GM12891 (cell line): ENCODE measurements at regions not wholly inside any gene's neighbourhood (a gene's known extent, or its start where the extent isn't known, plus 50 kb on each side); places are given as distances from the start of the nearest gene placed in this dataset.

Experiments used
- DNase-seq: peaks from one replicate; pipeline ENCODE4 v3.0.0; 2011; ENCODE audit warnings: low spot score; ENCODE audit not compliant: insufficient read length
- FAIRE-seq: peaks from 2 replicates; lab custom pipeline; 2011; peaks lifted over from hg19 to GRCh38; lab: Jason Lieb, UNC
- PAX5 ChIP-seq: IDR thresholded peaks from 2 replicates; pipeline ENCODE4 v1.6.1; 2011; ENCODE audit warnings: low read length, moderate library complexity, mild to moderate bottlenecking; ENCODE audit not compliant: insufficient read depth, severe bottlenecking
- POLR2A ChIP-seq: IDR thresholded peaks from 2 replicates; pipeline ENCODE4 v1.6.1; 2011; ENCODE audit warnings: low read depth, low read length, control low read depth
- POLR2AphosphoS5 ChIP-seq: IDR thresholded peaks from 2 replicates; pipeline ENCODE4 v1.6.1; 2011; ENCODE audit warnings: low read depth, low read length, control low read depth
- POU2F2 ChIP-seq: IDR thresholded peaks from 2 replicates; pipeline ENCODE4 v1.6.1; 2011; ENCODE audit warnings: low read depth, mild to moderate bottlenecking, control low read depth, low read length, moderate library complexity
- SPI1 ChIP-seq: IDR thresholded peaks from 2 replicates; pipeline ENCODE4 v1.6.1; 2011; ENCODE audit warnings: low read depth, low read length, control low read depth
- TAF1 ChIP-seq: IDR thresholded peaks from 2 replicates; pipeline ENCODE4 v1.6.1; 2011; ENCODE audit warnings: low read depth, low read length, control low read depth

DNA sequence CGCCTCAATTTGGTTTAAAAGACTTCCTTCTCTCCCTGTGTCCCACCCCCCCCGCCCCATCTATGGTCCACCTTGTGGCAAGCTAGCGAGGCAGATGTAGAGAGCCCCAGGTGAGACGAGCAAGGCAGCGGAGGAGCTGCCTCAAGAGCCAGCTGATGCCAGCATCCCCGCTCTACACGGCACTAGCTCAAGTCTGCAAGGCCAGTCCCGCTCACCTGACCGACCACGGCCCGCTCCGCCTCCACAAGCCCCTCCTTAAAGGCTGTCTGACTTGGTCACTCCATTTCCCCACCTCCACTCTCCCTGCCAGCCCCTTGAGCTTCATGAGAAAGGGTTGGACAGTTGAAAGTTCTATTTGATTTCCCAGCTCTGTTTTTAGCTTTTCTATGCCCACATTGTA is 56.2 kb upstream of the IGF1R start:
- DNase-seq (no peak), FAIRE-seq (no peak)
- no peak for TF ChIP-seq POU2F2
- TF ChIP-seq POLR2AphosphoS5, result no peak
- no peak for TF ChIP-seq SPI1
- no peak for TF ChIP-seq POLR2A
- no peak for TF ChIP-seq TAF1
- no peak for TF ChIP-seq PAX5

DNA sequence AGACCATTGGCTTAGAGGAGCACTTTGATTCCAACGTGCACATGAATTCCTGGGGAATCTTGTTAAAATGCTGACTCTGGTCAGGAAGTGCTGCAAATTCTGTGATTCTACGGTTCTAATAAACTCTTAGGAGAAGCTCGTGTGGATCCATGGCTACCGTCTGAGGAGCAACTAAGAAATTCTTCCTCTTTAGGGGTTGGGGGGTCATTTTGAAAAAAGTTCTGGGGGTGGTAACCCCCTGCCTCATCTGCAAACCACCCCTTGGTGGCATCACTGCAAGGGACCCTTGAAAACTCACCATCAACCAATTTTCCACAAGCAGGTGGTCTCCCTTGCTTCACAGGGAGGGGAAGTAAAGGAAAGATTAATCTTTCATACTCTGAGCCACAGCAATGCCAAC is 52.2 kb upstream of the IGF1R start:
- FAIRE-seq, result no peak
- DNase-seq, result no peak
- TF ChIP-seq POU2F2 (no peak), POLR2AphosphoS5 (no peak), PAX5 (no peak), SPI1 (no peak), POLR2A (no peak), TAF1 (no peak)

DNA sequence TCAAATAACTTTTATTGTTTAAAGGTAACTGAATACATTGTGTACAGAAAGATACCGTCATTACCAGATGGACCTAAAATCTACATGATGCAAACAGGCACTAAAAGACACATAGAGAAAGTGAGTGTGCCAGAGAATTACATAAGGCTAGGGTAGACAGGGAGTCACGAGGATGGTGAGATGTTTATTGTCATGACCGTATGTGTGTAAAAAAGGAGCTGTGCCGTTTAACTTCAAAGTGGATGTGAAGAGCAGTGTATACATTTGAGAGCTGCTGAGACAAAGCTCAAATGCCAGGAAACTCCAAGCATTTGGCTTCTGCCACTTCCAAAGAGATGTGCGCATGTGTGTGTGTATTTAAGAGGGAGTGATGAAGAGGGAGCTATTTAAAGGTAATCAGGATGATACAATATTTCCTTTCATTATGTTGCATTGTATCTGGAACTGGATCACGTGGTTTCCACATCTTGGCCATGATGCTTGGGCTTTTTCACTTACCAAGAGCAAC is 51.4 kb upstream of the IGF1R start:
- TF ChIP-seq PAX5 (no peak), POLR2AphosphoS5 (no peak), TAF1 (no peak), POU2F2 (no peak), SPI1 (no peak), POLR2A (no peak)
- DNase-seq (no peak), FAIRE-seq (no peak)

- DNase-seq (no peak), FAIRE-seq (no peak)
- no peak for TF ChIP-seq POLR2AphosphoS5
- no peak for TF ChIP-seq SPI1
- no peak for TF ChIP-seq TAF1
- TF ChIP-seq POU2F2, result no peak
- TF ChIP-seq PAX5, result no peak
- no peak for TF ChIP-seq POLR2A
These were observed 50.7 kb upstream of the IGF1R start for GRCh38 chr15:98597666-98598065.
